ENCODE measurements at regions not wholly inside any gene's neighbourhood (a gene's known extent, or its start where the extent isn't known, plus 50 kb on each side); places are given as distances from the start of the nearest gene placed in this dataset.

GRCh38 chr4:177879851-177880250 lies 437.6 kb upstream of the AGA start:
- no peak for DNase-seq (ENCODE audit: extremely low spot score)
- Histone ChIP-seq H3K27me3 (no peaks in the 10 kb centered on the region), H3K9me3 (no peaks in the 10 kb centered on the region), H3K4me1 (no peaks in the 10 kb centered on the region), H3K4me3 (no peak overlapping the region), H3K27ac (replicated peaks in 1 of 4) (no peak overlapping the region), H3K36me3 (no peaks in the 10 kb centered on the region)
- intact Hi-C loops (cut with DNase I) = no loop called here
- 60% methylated on average over 3 of the region's 3 CpGs for whole genome bisulfite sequencing
- TF ChIP-seq POLR2A (IDR thresholded peaks at IDR 0.05; ENCODE audit: low read depth) (no peak), POLR2AphosphoS5 (IDR thresholded peaks at IDR 0.05) (no peak), CTCF (IDR thresholded peaks at IDR 0.05) (no peak), EP300 (IDR thresholded peaks at IDR 0.05) (no peak)

- no peak for DNase-seq (ENCODE audit: extremely low spot score)
- intact Hi-C loops (cut with DNase I) = no loop called here
- Histone ChIP-seq H3K36me3 (no peaks in the 10 kb centered on the region), H3K27me3 (no peaks in the 10 kb centered on the region), H3K9me3 (no peaks in the 10 kb centered on the region), H3K4me1 (no peaks in the 10 kb centered on the region), H3K27ac (replicated peaks in 1 of 4) (no peak overlapping the region), H3K4me3 (no peak overlapping the region)
- TF ChIP-seq EP300 (IDR thresholded peaks at IDR 0.05) (no peak), POLR2A (IDR thresholded peaks at IDR 0.05; ENCODE audit: low read depth) (no peak), CTCF (IDR thresholded peaks at IDR 0.05) (no peak), POLR2AphosphoS5 (IDR thresholded peaks at IDR 0.05) (no peak)
These were observed 452.9 kb upstream of the AGA start for GRCh38 chr4:177895136-177895535.

DNA sequence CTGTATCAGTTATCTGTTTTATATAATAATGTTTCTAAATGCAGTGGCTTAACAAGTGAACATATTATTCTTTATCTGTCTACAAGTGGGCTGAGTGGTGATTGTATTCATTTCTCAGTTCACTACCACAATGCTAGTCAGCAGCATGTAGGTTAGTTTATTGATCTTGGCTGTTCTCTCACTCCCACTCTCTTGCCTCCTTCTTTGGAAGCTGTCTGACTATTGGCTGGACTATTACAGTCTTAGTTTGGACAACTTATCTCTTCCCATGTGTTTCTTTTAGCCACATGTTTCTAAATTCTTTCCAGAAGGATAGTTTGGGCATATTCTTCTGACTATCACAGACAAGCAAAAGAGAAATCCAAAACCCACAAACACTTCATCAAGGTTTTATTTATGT lies 459.5 kb upstream of the AGA start:
- intact Hi-C loops (cut with DNase I) = no loop called here

DNA sequence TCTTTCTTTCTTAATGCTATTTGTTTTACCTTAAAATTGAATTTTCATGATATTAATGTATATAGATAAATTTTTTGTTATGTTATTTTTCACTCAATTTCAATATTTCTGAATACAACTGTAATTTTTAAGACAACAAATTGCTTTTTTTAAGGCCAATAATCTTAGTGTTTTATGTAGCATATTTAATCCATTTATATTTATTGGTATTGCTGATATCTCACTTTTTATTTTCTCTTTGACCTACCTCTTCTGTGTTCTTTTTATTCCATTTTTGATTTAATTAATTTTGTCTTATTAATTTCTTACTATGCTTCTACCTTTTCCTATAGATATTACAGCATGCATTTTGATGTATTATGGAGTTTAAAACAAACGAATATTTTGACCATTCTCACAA lies 460.1 kb upstream of the AGA start:
- WGBS = 88% methylated on average over 1 of the region's 1 CpG
- no peak overlapping the region for H3K27ac ChIP-seq (replicated peaks in 1 of 4)
- no peaks in the 10 kb centered on the region for H3K27me3 ChIP-seq
- H3K4me1 ChIP-seq = no peaks in the 10 kb centered on the region
- no peak for DNase-seq (ENCODE audit: extremely low spot score)
- TF ChIP-seq EP300 (IDR thresholded peaks at IDR 0.05) (no peak), CTCF (IDR thresholded peaks at IDR 0.05) (no peak), POLR2A (IDR thresholded peaks at IDR 0.05; ENCODE audit: low read depth) (no peak), POLR2AphosphoS5 (IDR thresholded peaks at IDR 0.05) (no peak)
- no peak overlapping the region for H3K4me3 ChIP-seq
- no peaks in the 10 kb centered on the region for H3K36me3 ChIP-seq
- no peaks in the 10 kb centered on the region for H3K9me3 ChIP-seq
- intact Hi-C loops (cut with DNase I) = no loop called here

More for the DNA sequence above, 459.5 kb upstream of the AGA start:
- DNase-seq (ENCODE audit: extremely low spot score) = no peak
- Histone ChIP-seq H3K9me3 (no peaks in the 10 kb centered on the region), H3K27me3 (no peaks in the 10 kb centered on the region), H3K36me3 (no peaks in the 10 kb centered on the region), H3K4me3 (no peak overlapping the region), H3K27ac (replicated peaks in 1 of 4) (no peak overlapping the region), H3K4me1 (no peaks in the 10 kb centered on the region)
- TF ChIP-seq CTCF (IDR thresholded peaks at IDR 0.05) = no peak
- TF ChIP-seq POLR2AphosphoS5 (IDR thresholded peaks at IDR 0.05) = no peak

DNA sequence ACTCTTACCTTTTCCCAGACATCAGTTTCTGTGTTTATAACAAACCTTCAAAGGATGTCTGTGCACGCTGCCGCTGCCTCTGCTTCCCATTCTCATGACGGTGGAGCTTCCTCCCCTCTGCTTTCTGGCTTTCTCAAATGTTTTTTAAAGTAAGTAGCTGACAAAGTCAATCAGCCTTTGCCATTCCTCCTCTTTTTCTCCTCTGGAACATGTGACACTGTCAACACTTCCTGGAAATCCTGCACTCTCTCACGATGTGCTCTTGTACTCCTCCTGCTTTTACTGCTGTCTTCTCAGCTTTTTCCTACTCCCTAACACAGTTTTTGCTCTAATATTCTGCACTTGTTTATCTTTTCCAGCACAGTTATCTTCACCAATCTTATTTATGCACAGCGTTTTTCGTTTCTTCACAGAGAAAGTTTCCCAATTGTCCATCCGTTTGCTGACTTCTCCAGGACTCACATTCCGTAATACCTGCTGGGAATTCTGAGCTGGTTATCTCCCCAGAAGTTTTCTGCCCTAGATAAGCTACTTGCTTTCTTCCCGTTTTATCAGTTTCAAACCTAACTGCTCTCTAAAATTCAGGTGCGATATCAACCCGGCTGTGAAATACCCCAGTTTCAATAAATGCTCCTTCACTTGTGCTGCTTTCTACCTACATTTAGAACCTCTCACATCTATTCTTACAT lies 465.6 kb upstream of the AGA start:
- Histone ChIP-seq H3K27me3 (no peaks in the 10 kb centered on the region), H3K4me1 (no peaks in the 10 kb centered on the region), H3K36me3 (no peaks in the 10 kb centered on the region), H3K9me3 (peaks cover 0 to 4% (median 2%) of the 10 kb centered on the region in 4 donors), H3K27ac (replicated peaks in 1 of 4) (no peak overlapping the region), H3K4me3 (no peak overlapping the region)
- TF ChIP-seq POLR2AphosphoS5 (IDR thresholded peaks at IDR 0.05) (no peak), EP300 (IDR thresholded peaks at IDR 0.05) (no peak), POLR2A (IDR thresholded peaks at IDR 0.05; ENCODE audit: low read depth) (no peak), CTCF (IDR thresholded peaks at IDR 0.05) (no peak)
- DNase-seq (ENCODE audit: extremely low spot score) = no peak
- WGBS = 60% methylated on average over 11 of the region's 11 CpGs
- intact Hi-C loops (cut with DNase I) = no loop called here

Data from esophagus muscularis mucosa (tissue), 4 donors.